H9 (cell line): ENCODE measurements at regions not wholly inside any gene's neighbourhood (a gene's known extent, or its start where the extent isn't known, plus 50 kb on each side); places are given as distances from the start of the nearest gene placed in this dataset.

Experiments used
- DNase-seq: peaks from one replicate; pipeline ENCODE4 v3.0.0-alpha.2; 2017
- H2AFZ ChIP-seq: one replicate; pipeline ENCODE4 v1.6.1; 2013; ENCODE audit warnings: mild to moderate bottlenecking, low read length, control low read depth, moderate library complexity
- H2AK5ac ChIP-seq: 2 replicates; pipeline ENCODE4 v1.6.1; 2013; ENCODE audit warnings: low read length, control low read depth, mixed read lengths; ENCODE audit not compliant: insufficient read length
- H2BK120ac ChIP-seq: one replicate; pipeline ENCODE4 v1.6.1; 2013; ENCODE audit warnings: low read depth, mild to moderate bottlenecking, low read length, control low read depth, inconsistent platforms; ENCODE audit not compliant: poor library complexity, severe bottlenecking
- H2BK12ac ChIP-seq: 2 replicates; pipeline ENCODE4 v1.6.1; 2013; ENCODE audit warnings: low read length, control low read depth, mixed read lengths, low read depth; ENCODE audit not compliant: insufficient read length
- H2BK15ac ChIP-seq: 2 replicates; pipeline ENCODE4 v1.6.1; 2013; ENCODE audit warnings: low read depth, low read length, control low read depth
- H2BK20ac ChIP-seq: one replicate; pipeline ENCODE4 v1.6.1; 2013; ENCODE audit warnings: low read depth, mild to moderate bottlenecking, low read length, control low read depth, inconsistent platforms; ENCODE audit not compliant: poor library complexity, severe bottlenecking
- H2BK5ac ChIP-seq: 2 replicates; pipeline ENCODE4 v1.6.1; 2013; ENCODE audit warnings: low read length, control low read depth, mixed read lengths; ENCODE audit not compliant: insufficient read length
- H3K14ac ChIP-seq: 2 replicates; pipeline ENCODE4 v1.6.1; 2013; ENCODE audit warnings: low read length, control low read depth; ENCODE audit not compliant: insufficient read depth
- H3K18ac ChIP-seq: 2 replicates; pipeline ENCODE4 v1.6.1; 2013; ENCODE audit warnings: low read depth, mild to moderate bottlenecking, mixed read lengths, low read length, control low read depth; ENCODE audit not compliant: insufficient read length
- H3K23ac ChIP-seq: 2 replicates; pipeline ENCODE4 v1.6.1; 2013; ENCODE audit warnings: low read length, control low read depth, mixed read lengths, low read depth; ENCODE audit not compliant: insufficient read length
- H3K23me2 ChIP-seq: 2 replicates; pipeline ENCODE4 v1.6.1; 2013; ENCODE audit warnings: low read depth, mild to moderate bottlenecking, mixed read lengths, low read length, control low read depth; ENCODE audit not compliant: insufficient read length, poor library complexity, severe bottlenecking
- H3K27ac ChIP-seq: 2 replicates; pipeline ENCODE4 v1.5.1; 2013; ENCODE audit warnings: low read length, control low read depth, mixed read lengths, low read depth; ENCODE audit not compliant: insufficient read length
- H3K27me3 ChIP-seq: 2 replicates; pipeline ENCODE4 v1.6.1; 2013; ENCODE audit warnings: low read length, control low read depth, inconsistent platforms; ENCODE audit not compliant: insufficient read depth
- H3K4ac ChIP-seq: 2 replicates; pipeline ENCODE4 v1.6.1; 2013; ENCODE audit warnings: low read depth, mild to moderate bottlenecking, control low read depth, inconsistent platforms, low read length, moderate library complexity
- H3K4me1 ChIP-seq: 2 replicates; pipeline ENCODE4 v1.6.1; 2013; ENCODE audit warnings: low read length, control low read depth, inconsistent platforms; ENCODE audit not compliant: insufficient read depth
- H3K4me2 ChIP-seq: 2 replicates; pipeline ENCODE4 v1.6.1; 2013; ENCODE audit warnings: low read length, control low read depth, mixed read lengths; ENCODE audit not compliant: insufficient read length, insufficient read depth
- H3K56ac ChIP-seq: 2 replicates; pipeline ENCODE4 v1.6.1; 2013; ENCODE audit warnings: low read depth, mild to moderate bottlenecking, mixed read lengths, low read length, control low read depth; ENCODE audit not compliant: insufficient read length
- H3K79me1 ChIP-seq: 2 replicates; pipeline ENCODE4 v1.6.1; 2013; ENCODE audit warnings: low read depth, mild to moderate bottlenecking, moderate library complexity, low read length, control low read depth, inconsistent platforms; ENCODE audit not compliant: insufficient read depth, poor library complexity, severe bottlenecking
- H3K79me2 ChIP-seq: 2 replicates; pipeline ENCODE4 v1.6.1; 2013; ENCODE audit warnings: low read length, control low read depth, inconsistent platforms; ENCODE audit not compliant: insufficient read depth
- H3K9ac ChIP-seq: 2 replicates; pipeline ENCODE4 v1.6.1; 2013; ENCODE audit warnings: low read length, control low read depth, mixed read lengths; ENCODE audit not compliant: insufficient read length; ENCODE audit errors: extremely low read depth
- H3K9me3 ChIP-seq: one replicate; pipeline ENCODE4 v1.6.1; 2013; ENCODE audit warnings: low read depth, low read length, inconsistent platforms; ENCODE audit not compliant: control insufficient read depth
- H3T11ph ChIP-seq: one replicate; pipeline ENCODE4 v1.6.1; 2013; ENCODE audit warnings: mild to moderate bottlenecking, low read length, control low read depth, inconsistent platforms
- H4K20me1 ChIP-seq: one replicate; pipeline ENCODE4 v1.6.1; 2013; ENCODE audit not compliant: control insufficient read depth, insufficient read length, insufficient read depth
- H4K5ac ChIP-seq: 2 replicates; pipeline ENCODE4 v1.6.1; 2013; ENCODE audit warnings: low read depth, mild to moderate bottlenecking, mixed read lengths, low read length, control low read depth; ENCODE audit not compliant: insufficient read length
- H4K8ac ChIP-seq: replicated peaks from 2 replicates; pipeline ENCODE4 v1.6.1; 2013; ENCODE audit warnings: low read length, control low read depth, mixed read lengths, low read depth; ENCODE audit not compliant: insufficient read length
- H4K91ac ChIP-seq: 2 replicates; pipeline ENCODE4 v1.6.1; 2013; ENCODE audit warnings: low read depth, mild to moderate bottlenecking, moderate library complexity, mixed read lengths, low read length, control low read depth; ENCODE audit not compliant: insufficient read length
- H3K27ac Mint-ChIP-seq, 3 experiments: 2 replicates in 2 of 3; 3 replicates in 1 of 3; pipeline ENCODE4 v1.8.0; 2020 to 2021; ENCODE audit warnings: mixed read lengths in 3 of 3, mild to moderate bottlenecking in 1 of 3, moderate library complexity in 1 of 3
- H3K27me3 Mint-ChIP-seq: 2 replicates; pipeline ENCODE4 v1.8.0; 2021; ENCODE audit warnings: low read depth, mild to moderate bottlenecking, moderate library complexity, mixed read lengths
- H3K36me3 Mint-ChIP-seq, 3 experiments: 2 replicates in 2 of 3; 3 replicates in 1 of 3; pipeline ENCODE4 v1.8.0; 2020 to 2021; ENCODE audit warnings: low read depth in 3 of 3, mixed read lengths in 3 of 3; ENCODE audit not compliant: insufficient read depth in 1 of 3
- H3K4me1 Mint-ChIP-seq, 2 experiments: 2 replicates each; pipeline ENCODE4 v1.8.0; 2020; ENCODE audit warnings: mixed read lengths in 2 of 2
- H3K4me3 Mint-ChIP-seq, 2 experiments: 2 replicates in 1 of 2; 3 replicates in 1 of 2; pipeline ENCODE4 v1.8.0; 2020 to 2021; ENCODE audit warnings: mild to moderate bottlenecking in 2 of 2, mixed read lengths in 2 of 2, moderate library complexity in 1 of 2
- H3K9me3 Mint-ChIP-seq, 2 experiments: 2 replicates in 1 of 2; 3 replicates in 1 of 2; pipeline ENCODE4 v1.8.0; 2020; ENCODE audit warnings: mild to moderate bottlenecking in 2 of 2, mixed read lengths in 2 of 2, moderate library complexity in 1 of 2
- whole genome bisulfite sequencing: extraction: QIAGEN DNeasy Blood & Tissue Kit; methylation state at CpG from one replicate; pipeline ENCODE4 v1.1.7; 2013; ENCODE audit warnings: missing lambda C conversion rate, low lambda C conversion rate, mixed read lengths; ENCODE audit not compliant: insufficient read length; ENCODE audit errors: extremely low coverage; 5-methylcytosine and 5-hydroxymethylcytosine counted together
- TF ChIP-seq, protein P1 (sequence below): fragments of 200-600 bp; sonication (generic); conservative IDR thresholded peaks from 3 replicates; pipeline ENCODE4 v1.8.0; 2021; ENCODE audit warnings: antibody characterized with exemption, mild to moderate bottlenecking

DNA sequence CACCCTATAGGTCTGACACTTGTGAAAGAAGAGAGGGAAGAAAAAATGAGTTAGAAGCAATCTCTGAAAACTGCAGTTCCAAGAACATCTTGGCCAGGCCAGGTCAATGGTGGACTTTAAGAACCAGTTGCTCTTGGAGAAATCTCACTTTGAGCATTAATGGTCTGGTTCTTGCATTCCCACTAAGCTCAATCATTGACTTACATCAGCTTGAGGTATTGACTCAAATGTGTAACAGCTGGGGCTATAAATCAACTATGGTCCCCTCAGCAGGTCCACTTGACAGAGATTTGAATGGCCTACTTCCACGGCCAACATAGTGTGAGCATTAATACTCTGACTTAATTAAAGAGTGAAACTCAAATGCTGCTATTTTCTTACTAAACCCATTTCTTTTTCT, 357.8 kb upstream of the RGMB start:
- H3K27ac ChIP-seq: no peak overlapping the region
- H4K5ac ChIP-seq: no peak overlapping the region
- no CpG with 5 or more reads among the region's 1 CpG for WGBS
- no peak overlapping the region for H2BK20ac ChIP-seq
- no peaks in the 10 kb centered on the region for H3K23me2 ChIP-seq
- no peak overlapping the region for H3K14ac ChIP-seq
- DNase-seq: no peak
- H2AFZ ChIP-seq: no peak overlapping the region
- no peaks in the 10 kb centered on the region for H3K9me3 ChIP-seq
- no peaks in the 10 kb centered on the region for H4K20me1 ChIP-seq
- no peaks in the 10 kb centered on the region for H3K9me3 Mint-ChIP-seq
- no peaks in the 10 kb centered on the region for H3K27me3 Mint-ChIP-seq
- H3K79me2 ChIP-seq: no peaks in the 10 kb centered on the region
- H3K4me1 Mint-ChIP-seq: peaks cover 4 to 8% of the 10 kb centered on the region in 2 experiments; a peak in 3 of 4 replicates
- no peak overlapping the region for H3T11ph ChIP-seq
- no peaks in the 10 kb centered on the region for H3K4me1 ChIP-seq
- H2BK12ac ChIP-seq: no peak overlapping the region
- H3K56ac ChIP-seq: no peak overlapping the region
- H3K4me2 ChIP-seq: no peak overlapping the region
- H2BK5ac ChIP-seq: no peak overlapping the region
- H3K36me3 Mint-ChIP-seq: no peaks in the 10 kb centered on the region
- no peak overlapping the region for H2AK5ac ChIP-seq
- no peak overlapping the region for H2BK15ac ChIP-seq
- H3K18ac ChIP-seq: no peak overlapping the region
- no peak overlapping the region for H4K8ac ChIP-seq
- H3K4ac ChIP-seq: no peak overlapping the region
- no peaks in the 10 kb centered on the region for H3K79me1 ChIP-seq
- H3K9ac ChIP-seq: no peak overlapping the region
- H3K23ac ChIP-seq: no peak overlapping the region
- no peak overlapping the region for H4K91ac ChIP-seq
- no peak overlapping the region for H2BK120ac ChIP-seq
- TF ChIP-seq, protein P1, sequence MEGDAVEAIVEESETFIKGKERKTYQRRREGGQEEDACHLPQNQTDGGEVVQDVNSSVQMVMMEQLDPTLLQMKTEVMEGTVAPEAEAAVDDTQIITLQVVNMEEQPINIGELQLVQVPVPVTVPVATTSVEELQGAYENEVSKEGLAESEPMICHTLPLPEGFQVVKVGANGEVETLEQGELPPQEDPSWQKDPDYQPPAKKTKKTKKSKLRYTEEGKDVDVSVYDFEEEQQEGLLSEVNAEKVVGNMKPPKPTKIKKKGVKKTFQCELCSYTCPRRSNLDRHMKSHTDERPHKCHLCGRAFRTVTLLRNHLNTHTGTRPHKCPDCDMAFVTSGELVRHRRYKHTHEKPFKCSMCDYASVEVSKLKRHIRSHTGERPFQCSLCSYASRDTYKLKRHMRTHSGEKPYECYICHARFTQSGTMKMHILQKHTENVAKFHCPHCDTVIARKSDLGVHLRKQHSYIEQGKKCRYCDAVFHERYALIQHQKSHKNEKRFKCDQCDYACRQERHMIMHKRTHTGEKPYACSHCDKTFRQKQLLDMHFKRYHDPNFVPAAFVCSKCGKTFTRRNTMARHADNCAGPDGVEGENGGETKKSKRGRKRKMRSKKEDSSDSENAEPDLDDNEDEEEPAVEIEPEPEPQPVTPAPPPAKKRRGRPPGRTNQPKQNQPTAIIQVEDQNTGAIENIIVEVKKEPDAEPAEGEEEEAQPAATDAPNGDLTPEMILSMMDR: no peak
- no peak overlapping the region for H3K27ac Mint-ChIP-seq
- no peak overlapping the region for H3K4me3 Mint-ChIP-seq
- no peaks in the 10 kb centered on the region for H3K27me3 ChIP-seq
